ENCODE measurements at regions not wholly inside any gene's neighbourhood (a gene's known extent, or its start where the extent isn't known, plus 50 kb on each side); places are given as distances from the start of the nearest gene placed in this dataset.
"Not testable (repeated sequence)": the region's sequence is repeated elsewhere in the genome, so short reads cannot be mapped to it uniquely, and the experiment has no call there.

DNA sequence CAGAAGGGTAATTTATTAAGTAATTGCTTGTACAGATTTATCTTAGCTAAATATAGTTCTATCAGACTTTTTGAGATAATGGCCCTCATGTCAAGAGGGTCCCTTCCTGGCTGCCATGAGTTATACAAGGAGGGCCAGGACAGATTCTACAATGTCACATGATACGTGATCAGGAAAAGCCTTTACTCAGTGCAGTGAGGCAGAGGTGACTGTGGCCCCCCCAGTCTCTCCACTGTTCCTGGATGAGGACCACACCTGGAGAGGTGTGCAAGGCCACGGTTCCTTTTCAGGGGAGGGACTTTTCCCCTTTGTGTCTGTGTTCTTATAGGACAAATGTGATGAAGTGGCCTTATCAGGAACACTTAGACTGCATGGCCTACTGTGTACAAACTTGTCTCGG lies 54.3 kb upstream of the LRCH1 start:
- no peak for DNase-seq

GRCh38 chr13:46496086-46496485 lies 56.9 kb upstream of the LRCH1 start:
- no peak for DNase-seq

GRCh38 chr13:46495651-46496050 lies 57.3 kb upstream of the LRCH1 start:
- no peak for DNase-seq

- DNase-seq, result no peak
These were observed 57.9 kb upstream of the LRCH1 start for GRCh38 chr13:46495066-46495465.

GRCh38 chr13:46492946-46493345 lies 60.0 kb upstream of the LRCH1 start:
- peak; percentile 62 for DNase-seq

GRCh38 chr13:46491641-46492040 lies 61.3 kb upstream of the LRCH1 start:
- no peak for DNase-seq

DNA sequence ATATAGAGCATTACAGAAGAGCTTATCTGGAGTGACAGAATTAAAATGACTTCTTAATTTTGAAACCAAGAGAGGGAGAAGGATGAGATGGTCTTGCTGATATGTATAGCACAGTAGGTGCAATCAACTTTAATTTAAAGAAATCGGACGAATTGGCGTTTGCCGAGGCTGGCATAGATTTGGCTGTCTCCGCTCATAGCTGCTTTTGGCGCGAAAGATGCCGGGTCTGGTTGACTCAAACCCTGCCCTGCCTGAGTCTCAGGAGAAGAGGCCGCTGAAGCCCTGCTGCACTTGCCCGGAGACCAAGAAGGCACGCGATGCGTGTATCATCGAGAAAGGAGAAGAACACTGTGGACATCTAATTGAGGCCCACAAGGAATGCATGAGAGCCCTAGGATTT lies 62.3 kb upstream of the LRCH1 start:
- not testable (repeated sequence) for DNase-seq

GRCh38 chr13:46490129-46490528 lies 62.8 kb upstream of the LRCH1 start:
- DNase-seq, result no peak

- peak; percentile 87 for DNase-seq
These were observed 63.4 kb upstream of the LRCH1 start for GRCh38 chr13:46489586-46490023.

GRCh38 chr13:46487748-46488147 lies 65.2 kb upstream of the LRCH1 start:
- no peak for DNase-seq

GRCh38 chr13:46486270-46486669 lies 66.7 kb upstream of the LRCH1 start:
- DNase-seq, result no peak

GRCh38 chr13:46484561-46484960 lies 68.4 kb upstream of the LRCH1 start:
- DNase-seq, result no peak

GRCh38 chr13:46481166-46481565 lies 71.8 kb upstream of the LRCH1 start:
- no peak for DNase-seq

DNA sequence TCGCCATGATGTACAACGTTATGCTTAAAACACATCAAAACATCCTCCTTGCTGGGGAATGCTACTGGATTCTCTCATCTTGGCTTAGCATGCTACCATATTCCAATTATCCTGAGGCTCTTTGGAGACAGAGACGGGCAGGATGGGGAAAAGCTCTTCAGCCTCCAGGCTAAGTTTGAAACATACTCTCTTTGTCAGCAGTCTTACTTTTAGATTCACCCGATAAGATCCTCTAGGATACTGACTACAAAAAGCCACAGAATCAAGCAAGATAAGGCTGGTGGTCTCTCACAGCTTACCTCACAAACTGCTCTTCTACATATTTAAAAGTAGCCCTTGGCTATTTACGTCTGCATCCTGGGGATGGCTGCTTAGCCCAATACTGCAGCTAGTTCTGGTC lies 72.8 kb upstream of the LRCH1 start:
- no peak for DNase-seq

DNA sequence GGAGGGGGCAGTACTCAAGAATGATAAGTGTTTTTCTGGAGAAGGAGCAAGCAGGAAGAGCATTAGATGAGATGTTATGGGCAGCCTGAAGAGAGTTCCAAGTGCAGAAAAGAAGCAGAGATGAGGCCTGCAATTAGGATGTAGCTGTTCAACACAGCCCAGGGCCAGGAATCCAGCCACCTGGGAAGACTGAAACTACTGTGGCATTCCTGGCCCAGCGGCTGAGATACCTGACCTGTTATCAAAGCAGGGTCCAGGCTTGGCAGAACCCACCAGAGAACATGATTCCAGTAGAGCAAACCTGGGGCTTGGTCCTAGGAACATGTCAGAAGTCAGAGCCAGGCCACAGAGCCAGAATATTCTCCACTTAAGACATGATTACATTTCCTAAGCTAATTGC lies 73.3 kb upstream of the LRCH1 start:
- DNase-seq, result no peak

DNA sequence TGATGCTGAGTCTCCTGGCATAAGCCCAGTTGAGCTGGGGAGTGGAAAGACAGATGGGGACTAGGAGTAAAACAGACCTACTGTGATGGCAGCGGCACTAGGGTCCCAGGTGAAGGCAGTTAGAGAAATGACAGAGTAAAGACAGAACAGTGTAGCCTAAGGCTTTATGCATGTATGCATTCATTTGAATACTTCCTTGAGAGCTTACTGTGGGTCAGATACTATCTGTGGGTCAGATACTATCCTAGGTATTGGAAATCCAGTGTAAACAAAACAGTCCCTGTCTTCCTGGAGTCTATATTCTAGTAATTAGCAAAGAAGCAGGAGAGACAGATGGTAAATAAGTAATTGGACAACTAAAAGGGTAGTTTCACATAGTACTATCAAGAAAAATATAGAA lies 73.7 kb upstream of the LRCH1 start:
- DNase-seq, result no peak

DNA sequence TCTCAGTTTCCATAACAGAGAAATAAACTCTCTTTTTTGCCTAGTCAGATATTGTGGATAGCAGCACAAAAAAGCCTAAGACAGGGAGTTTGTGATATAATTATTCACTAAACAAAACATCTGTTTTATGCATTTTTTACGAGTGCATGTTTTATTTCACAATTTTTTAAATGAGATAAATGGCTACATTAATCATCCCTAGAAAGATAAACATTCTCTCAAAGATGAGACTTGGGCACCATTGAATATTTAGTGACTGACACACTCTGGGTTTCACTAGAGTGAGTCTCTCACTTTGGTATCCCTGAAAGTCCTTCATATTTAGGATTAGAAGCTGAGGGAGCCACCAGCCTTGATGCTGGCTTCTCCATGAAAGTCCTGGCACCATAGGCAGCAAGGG lies 74.3 kb upstream of the LRCH1 start:
- peak; percentile 58 for DNase-seq

- peak; percentile 34 for DNase-seq
These were observed 76.8 kb upstream of the LRCH1 start for GRCh38 chr13:46476174-46476573.

- peak; percentile 66 for DNase-seq
These were observed 77.4 kb upstream of the LRCH1 start for GRCh38 chr13:46475541-46475991.

DNA sequence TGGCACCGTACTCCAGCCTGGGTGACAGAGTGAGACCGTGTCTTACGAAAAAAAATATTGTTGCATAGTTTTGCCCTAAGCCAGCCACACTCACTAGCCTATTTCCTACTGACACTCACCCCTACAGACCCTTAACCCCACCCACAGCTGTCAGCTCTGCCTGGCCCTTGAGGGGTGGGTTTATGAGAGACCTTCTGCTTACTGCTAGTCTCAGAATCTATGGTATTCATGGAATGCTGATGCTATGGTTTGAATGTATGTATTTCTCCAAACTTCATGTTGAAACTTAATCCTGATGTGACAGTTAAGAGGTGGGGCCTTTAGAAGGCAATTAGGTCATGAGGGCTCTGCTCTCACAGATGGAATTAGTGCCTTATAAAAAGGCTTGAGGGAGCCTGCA lies 79.2 kb upstream of the LRCH1 start:
- DNase-seq, result no peak

DNA sequence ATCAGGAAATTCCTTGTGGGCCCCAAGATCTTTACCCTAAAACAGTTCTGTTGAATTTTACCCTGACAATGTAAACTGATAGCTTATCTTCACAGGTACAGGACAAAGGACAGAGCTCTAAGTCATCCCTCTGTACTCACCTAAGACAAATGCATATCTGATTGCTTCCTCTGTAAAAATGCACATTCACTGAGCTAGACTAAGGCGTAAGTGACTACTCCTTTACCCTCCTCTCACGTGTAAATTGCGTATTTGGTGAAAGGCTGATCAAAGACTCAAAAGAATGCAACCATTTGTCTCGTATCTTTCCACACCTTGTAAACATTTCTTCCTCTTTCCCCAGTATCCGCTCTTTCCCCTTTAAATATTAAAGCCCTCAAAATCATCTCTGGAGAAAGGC lies 80.6 kb upstream of the LRCH1 start:
- DNase-seq, result no peak

GRCh38 chr13:46469699-46470098 lies 82.6 kb upstream of the RUBCNL start:
- DNase-seq, result peak; percentile 34

GRCh38 chr13:46468570-46469463 lies 81.8 kb upstream of the RUBCNL start:
- peak; percentile 84 for DNase-seq

DNA sequence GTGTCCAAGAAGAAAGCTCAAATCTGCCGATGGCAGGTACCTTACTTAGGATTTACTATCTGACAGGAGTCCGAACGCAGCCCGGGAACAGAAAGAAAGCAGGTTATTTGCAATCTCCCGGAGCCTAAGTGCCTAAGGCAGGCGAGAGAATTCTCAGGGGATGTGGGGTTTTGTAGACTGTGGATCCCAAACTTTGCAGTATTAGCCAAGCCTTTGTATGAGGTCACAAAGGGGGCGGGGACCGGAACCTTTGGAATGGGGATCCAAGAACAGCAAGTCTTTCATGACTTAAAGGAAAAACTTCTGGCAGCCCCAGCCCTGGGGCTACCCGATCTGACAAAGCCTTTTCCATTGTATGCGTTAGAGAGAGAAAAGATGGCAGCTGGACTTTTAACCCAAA lies 80.6 kb upstream of the RUBCNL start:
- not testable (repeated sequence) for DNase-seq

GRCh38 chr13:46466074-46466473 lies 79.0 kb upstream of the RUBCNL start:
- not testable (repeated sequence) for DNase-seq
